ENCODE measurements at regions not wholly inside any gene's neighbourhood (a gene's known extent, or its start where the extent isn't known, plus 50 kb on each side); places are given as distances from the start of the nearest gene placed in this dataset.

GRCh38 chr3:24608701-24609390 is 114.2 kb upstream of the THRB start:
- no peak overlapping the region for H2AFZ ChIP-seq (ENCODE audit: insufficient read depth, low read depth, low read length, poor library complexity, severe bottlenecking)
- H3K4me1 Mint-ChIP-seq, result no peaks in the 10 kb centered on the region
- no peak overlapping the region for H3K9ac ChIP-seq (ENCODE audit: insufficient read depth, low read length, poor library complexity, severe bottlenecking)
- no peak overlapping the region for H3K27ac ChIP-seq (ENCODE audit: low read depth in 1 of 2, low read length in 2 of 2)
- H3K27me3 ChIP-seq (ENCODE audit: control insufficient read depth in 2 of 2, insufficient read depth in 2 of 2, low read length in 2 of 2), result no peaks in the 10 kb centered on the region
- H3K36me3 ChIP-seq (replicated peaks in 1 of 2; ENCODE audit: control insufficient read depth in 1 of 2, insufficient read depth in 2 of 2, low read length in 2 of 2), result no peaks in the 10 kb centered on the region
- no peak overlapping the region for H3K27ac Mint-ChIP-seq
- peaks cover 0 to 3% (median 0%) of the 10 kb centered on the region in 7 donors for H3K9me3 Mint-ChIP-seq
- no peak for TF ChIP-seq CTCF (IDR thresholded peaks at IDR 0.05)
- intact Hi-C loops (cut with micrococcal nuclease), result no loop called here
- no CpG with 5 or more reads among the region's 3 CpGs for WGBS (ENCODE audit: insufficient coverage)
- no peaks in the 10 kb centered on the region for H3K36me3 Mint-ChIP-seq
- no peaks in the 10 kb centered on the region for H3K9me3 ChIP-seq (replicated peaks in 1 of 2; ENCODE audit: control insufficient read depth in 1 of 2, insufficient read depth in 1 of 2, low read length in 2 of 2)
- no peaks in the 10 kb centered on the region for H4K20me1 ChIP-seq (ENCODE audit: insufficient read depth, low read length)
- no peak overlapping the region for H3K4me3 Mint-ChIP-seq
- no peak overlapping the region for H3K4me2 ChIP-seq (replicated peaks; ENCODE audit: extremely low read depth, low read length, poor library complexity, severe bottlenecking)
- H3K79me2 ChIP-seq (ENCODE audit: insufficient read depth, low read length), result no peaks in the 10 kb centered on the region
- H3K27me3 Mint-ChIP-seq (ENCODE audit: low read depth in 3 of 3), result no peaks in the 10 kb centered on the region
- no peaks in the 10 kb centered on the region for H3K4me1 ChIP-seq (ENCODE audit: control insufficient read depth in 1 of 2, insufficient read depth in 2 of 2, low read length in 2 of 2)
- H3K4me3 ChIP-seq (replicated peaks in 1 of 3; ENCODE audit: low read depth in 2 of 3, low read length in 3 of 3), result no peak overlapping the region
- DNase-seq, result no peak

- no peak overlapping the region for H3K4me3 ChIP-seq (replicated peaks in 1 of 3; ENCODE audit: low read depth in 2 of 3, low read length in 3 of 3)
- Mint-ChIP-seq H3K9me3 (peaks cover 0 to 1% (median 0%) of the 10 kb centered on the region in 7 donors), H3K4me1 (no peaks in the 10 kb centered on the region), H3K27me3 (ENCODE audit: low read depth in 3 of 3) (no peaks in the 10 kb centered on the region), H3K27ac (no peak overlapping the region), H3K36me3 (no peaks in the 10 kb centered on the region), H3K4me3 (no peak overlapping the region)
- no peaks in the 10 kb centered on the region for H4K20me1 ChIP-seq (ENCODE audit: insufficient read depth, low read length)
- no CpG with 5 or more reads among the region's 1 CpG for WGBS (ENCODE audit: insufficient coverage)
- no peak for TF ChIP-seq CTCF (IDR thresholded peaks at IDR 0.05)
- H3K9ac ChIP-seq (ENCODE audit: insufficient read depth, low read length, poor library complexity, severe bottlenecking), result no peak overlapping the region
- no peaks in the 10 kb centered on the region for H3K4me1 ChIP-seq (ENCODE audit: control insufficient read depth in 1 of 2, insufficient read depth in 2 of 2, low read length in 2 of 2)
- no peak overlapping the region for H2AFZ ChIP-seq (ENCODE audit: insufficient read depth, low read depth, low read length, poor library complexity, severe bottlenecking)
- no peaks in the 10 kb centered on the region for H3K9me3 ChIP-seq (replicated peaks in 1 of 2; ENCODE audit: control insufficient read depth in 1 of 2, insufficient read depth in 1 of 2, low read length in 2 of 2)
- DNase-seq, result no peak
- no peak overlapping the region for H3K27ac ChIP-seq (ENCODE audit: low read depth in 1 of 2, low read length in 2 of 2)
- no peaks in the 10 kb centered on the region for H3K27me3 ChIP-seq (ENCODE audit: control insufficient read depth in 2 of 2, insufficient read depth in 2 of 2, low read length in 2 of 2)
- no peaks in the 10 kb centered on the region for H3K36me3 ChIP-seq (replicated peaks in 1 of 2; ENCODE audit: control insufficient read depth in 1 of 2, insufficient read depth in 2 of 2, low read length in 2 of 2)
- intact Hi-C loops (cut with micrococcal nuclease), result no loop called here
- H3K4me2 ChIP-seq (replicated peaks; ENCODE audit: extremely low read depth, low read length, poor library complexity, severe bottlenecking), result no peak overlapping the region
- H3K79me2 ChIP-seq (ENCODE audit: insufficient read depth, low read length), result no peaks in the 10 kb centered on the region
Measured at GRCh38 chr3:24614359-24614758, 119.7 kb upstream of the THRB start.

Measured in CD14-positive monocyte (primary cell).